HG02642 (cell line): ENCODE measurements at regions not wholly inside any gene's neighbourhood (a gene's known extent, or its start where the extent isn't known, plus 50 kb on each side); places are given as distances from the start of the nearest gene placed in this dataset.

Experiments used
- ATAC-seq: cut with Tn5 transposase; IDR thresholded peaks from one replicate; pipeline ENCODE4 v1.9.1; 2021; ENCODE audit warnings: mild to moderate bottlenecking; ENCODE audit not compliant: unreplicated experiment, poor library complexity

DNA sequence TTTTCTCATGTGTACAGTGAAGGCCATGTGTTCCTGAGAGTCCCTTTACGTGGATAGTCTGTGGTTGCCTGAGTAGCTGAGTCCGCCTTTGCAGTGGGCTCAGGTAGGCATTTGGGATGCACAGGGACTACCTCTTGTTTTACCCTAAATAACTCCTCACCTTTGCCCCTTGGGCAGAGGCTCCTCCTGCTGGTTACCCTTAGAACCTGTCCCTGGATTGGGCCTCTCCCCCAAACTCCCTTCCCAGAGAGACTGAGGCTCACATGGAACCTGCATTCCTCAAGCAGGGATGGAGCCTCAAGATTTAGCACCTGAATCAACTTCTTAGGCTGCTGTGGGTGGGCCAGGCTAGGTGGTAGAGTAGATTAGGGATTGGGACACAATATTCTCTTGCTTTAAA lies 111.7 kb downstream of the FOXD2 start:
- ATAC-seq = no peak

DNA sequence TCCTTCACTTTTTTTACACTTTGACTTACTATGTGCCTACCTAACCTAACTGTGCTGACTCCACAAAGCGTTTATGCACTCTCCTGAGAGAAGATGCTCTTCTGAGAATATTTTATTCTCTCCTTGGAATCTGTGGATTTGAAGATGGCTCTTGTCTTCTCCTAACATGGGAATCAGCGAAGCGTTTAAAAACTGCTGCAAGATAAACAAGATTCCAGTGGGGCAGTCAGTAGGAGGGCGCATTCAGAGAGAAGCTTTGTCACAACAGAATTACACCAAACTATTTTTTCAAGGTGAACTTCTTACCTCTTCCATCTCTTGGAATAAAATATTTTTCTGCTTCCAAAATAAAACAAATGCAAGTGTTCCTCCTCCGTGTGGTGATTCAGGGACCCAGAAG lies 113.1 kb downstream of the FOXD2 start:
- ATAC-seq = no peak

DNA sequence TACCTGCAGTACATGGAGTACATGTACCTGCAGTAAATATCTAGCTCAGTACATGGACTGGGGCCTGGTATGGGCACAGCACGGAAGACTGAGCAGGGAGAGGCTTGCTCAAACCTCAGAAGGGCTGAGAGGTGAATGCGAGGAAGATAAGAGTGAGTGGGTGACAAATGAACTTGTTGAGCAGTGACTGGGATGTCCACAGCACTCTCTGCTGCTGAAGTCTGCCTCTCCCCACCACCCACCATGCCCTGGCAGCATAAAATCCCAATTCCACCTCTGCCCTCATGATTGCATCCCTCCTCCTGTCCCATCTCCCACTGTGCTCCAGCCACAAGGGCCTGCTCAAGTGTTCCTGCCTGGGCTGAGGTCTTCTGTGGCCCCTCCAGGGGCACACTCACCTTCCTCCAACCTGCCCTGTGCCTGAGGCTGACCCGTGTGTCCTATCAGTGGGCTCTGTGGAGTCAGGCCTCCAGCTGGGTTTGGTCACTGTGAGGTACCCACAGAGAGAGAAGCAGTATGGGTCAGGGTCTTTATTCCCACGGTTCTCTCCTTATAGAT lies 114.2 kb downstream of the FOXD2 start:
- ATAC-seq = no peak

DNA sequence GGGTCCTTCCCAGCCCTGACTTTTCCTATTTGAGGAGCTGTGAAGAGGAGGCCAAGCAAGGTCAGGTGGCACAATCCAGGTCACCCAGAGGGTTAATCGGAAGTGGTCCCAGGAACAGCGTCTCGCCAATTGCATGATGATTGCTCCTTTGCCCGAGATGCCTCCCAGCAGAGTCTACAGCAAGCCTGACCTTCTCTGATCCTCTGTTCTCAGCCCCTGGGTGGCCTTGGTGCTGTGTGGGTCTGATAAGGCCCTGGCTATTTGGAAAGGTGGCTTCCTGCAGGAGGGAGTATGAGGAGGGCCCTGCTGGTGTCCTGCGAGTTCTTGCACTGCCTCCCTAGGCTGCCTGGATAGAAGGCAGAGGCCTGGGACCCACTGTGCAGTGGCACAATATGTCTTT lies 116.2 kb downstream of the FOXD2 start:
- ATAC-seq = no peak

DNA sequence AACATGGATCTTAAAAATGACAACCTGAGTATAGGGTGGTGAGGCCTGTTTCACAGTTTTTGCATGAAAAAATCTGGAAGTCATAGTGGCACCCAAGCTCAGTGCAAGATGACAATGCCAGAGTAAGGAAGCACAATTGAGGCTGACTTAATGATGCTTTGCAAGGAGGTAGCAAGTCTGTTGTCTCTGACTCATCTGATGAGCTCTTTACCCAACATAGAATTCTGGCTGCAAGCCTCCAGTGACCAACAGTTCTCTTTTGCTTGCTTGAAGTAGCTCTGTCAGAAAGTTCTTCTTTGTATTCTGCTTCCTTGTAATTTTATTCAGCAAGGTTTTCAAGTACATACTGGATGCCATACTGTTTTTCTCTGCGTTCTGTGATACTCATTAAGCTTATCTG lies 117.1 kb downstream of the FOXD2 start:
- no peak for ATAC-seq

DNA sequence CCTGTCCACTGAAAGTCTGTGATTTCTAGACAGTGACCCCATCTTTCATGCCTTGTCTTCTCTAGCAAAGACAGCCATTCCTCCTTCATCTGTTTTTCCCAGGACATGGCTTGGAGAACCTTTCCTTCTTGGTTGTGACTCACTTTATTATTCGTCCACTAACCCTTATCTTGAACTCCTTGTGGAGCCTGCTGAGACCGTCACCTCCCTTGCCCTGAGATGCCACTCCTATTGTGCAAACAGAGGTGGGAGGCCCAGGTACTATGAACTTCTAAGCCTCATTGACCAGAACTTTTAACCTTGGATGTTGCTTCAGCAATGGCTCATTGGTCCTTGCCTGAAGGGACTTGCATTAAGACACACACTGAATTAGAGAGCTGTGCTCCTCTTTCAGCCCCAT lies 117.5 kb downstream of the FOXD2 start:
- ATAC-seq = no peak

DNA sequence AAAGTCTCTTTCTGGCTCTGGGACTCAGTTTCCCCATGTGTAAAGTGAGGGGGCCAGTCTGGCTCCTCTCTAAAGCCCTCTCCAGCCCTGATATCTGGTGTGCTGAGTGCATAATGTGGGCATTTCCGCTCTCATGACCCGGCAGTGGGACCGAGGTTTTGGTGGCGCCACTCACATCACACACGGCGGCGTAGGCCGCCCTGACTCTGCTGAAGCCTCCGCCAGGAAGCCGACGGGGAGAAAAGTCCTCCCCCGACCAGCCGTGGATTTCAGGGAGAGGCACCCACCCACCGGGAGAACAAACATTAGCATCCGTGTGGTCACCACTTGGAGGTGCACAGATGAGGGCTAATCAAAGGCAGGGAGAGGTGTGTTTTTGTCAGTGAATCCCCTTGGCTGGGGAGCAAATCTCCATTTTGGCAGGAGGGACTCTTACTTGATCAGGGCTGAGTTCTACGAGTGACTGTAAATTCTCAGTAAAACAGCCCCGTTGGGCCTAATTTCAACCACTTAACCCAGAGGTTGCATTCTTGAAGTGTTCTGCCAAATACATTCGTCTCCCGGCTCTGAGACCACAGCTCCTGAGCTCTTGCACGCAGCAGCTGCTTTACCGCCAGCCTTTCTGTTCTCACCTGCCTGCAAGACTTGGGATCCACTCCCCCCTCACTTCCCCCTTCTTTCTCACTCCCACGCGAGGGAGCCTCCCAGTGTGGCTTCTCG lies 118.2 kb downstream of the FOXD2 start:
- no peak for ATAC-seq

DNA sequence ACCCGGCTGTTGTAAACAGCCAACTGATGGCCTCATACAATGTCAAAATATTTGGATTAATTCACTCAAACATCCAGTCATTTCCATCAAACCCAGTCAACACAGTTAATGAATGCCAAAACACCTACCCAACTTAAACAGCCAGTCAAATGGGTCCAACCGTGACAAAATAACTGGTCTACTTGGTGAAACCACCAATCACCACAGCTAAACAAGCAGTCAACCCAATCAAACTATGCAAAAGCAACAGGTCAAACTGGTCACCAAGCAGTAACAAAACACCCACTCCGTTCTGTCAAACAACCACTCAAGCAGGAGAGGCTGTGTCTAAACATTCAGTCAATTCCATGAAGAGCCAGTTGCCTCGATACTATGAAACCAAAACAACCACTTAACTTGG lies 119.2 kb downstream of the FOXD2 start:
- no peak for ATAC-seq

DNA sequence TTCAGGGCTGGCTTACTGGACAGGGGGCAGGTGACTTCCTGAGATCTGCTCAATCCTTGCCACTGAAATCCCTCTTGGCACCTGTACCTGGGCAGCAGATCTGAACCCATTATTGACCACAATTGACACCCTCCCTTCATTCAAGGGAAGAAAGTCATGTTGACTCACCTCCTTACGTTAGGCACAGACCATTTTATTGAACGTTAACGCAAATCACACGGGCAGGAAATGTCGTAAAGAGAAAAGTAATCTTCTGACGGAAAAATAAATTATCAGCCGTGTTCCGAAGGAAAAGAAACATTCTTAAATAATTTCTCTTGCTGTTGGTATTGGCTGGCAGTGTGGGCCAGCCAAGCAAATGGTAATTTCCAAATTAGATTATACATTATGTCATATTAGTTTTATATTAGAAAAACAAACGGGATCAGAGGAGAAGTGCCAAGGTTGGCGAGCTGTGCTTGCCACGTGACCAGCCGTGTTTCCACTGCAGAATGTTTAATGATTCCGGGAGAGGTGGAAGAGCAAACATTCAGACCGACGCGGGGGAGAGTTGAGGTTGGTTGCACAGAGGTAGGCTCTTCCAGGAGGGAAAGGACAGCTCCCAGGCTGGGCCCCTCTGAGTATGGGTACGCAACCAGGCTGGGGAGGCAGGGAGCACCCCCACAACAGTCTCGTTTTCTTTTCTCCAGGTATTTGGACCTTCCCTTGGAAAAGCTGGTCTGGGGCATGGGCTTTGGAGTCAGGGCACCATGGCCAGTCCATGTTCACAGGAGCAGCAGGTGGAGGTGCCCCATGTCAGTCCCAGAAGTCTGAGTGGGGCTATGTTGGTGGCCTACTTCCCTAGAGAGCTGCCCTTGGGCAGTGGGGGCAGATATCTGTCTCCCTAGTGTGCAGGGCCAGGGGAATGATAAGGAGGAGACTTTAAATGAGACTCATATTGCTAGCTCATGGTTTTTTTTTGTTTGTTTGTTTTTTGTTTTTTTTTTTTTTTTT lies 121.1 kb downstream of the FOXD2 start:
- ATAC-seq = no peak

DNA sequence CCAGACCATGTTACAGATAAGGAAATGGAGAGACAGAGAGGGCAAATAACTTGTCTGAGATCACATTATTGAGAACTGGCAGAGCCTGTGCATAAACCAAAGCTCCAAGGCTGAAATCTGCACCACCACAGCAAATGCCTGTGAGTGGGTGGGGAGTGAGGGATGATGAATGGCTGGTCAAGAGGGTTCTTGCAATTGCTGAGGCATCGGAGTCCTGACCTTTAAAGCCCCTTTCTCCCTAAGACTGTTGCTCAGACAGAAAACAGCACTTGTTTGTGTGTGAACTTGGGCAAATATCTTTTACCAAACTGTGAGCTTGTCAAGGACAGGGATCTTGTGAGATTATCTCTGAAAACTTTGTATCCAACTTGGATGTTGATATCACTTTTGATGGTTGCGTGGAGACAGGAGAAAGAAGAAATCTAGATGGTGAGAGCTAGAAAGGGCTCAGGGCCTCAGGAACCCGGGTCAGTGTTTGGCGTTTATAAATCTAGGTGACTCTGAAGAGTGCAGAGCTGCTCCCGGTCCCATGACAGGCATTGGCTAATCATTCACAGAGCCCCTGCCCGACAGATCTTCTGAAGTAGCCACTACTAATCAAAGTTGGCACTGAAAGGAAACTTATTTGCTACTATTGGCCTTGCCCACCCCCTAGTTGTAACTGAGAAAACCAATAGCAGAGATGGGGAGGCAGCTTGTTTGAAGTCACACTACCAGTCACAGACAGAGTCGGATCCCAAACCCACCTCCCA lies 122.3 kb downstream of the FOXD2 start:
- ATAC-seq = no peak

DNA sequence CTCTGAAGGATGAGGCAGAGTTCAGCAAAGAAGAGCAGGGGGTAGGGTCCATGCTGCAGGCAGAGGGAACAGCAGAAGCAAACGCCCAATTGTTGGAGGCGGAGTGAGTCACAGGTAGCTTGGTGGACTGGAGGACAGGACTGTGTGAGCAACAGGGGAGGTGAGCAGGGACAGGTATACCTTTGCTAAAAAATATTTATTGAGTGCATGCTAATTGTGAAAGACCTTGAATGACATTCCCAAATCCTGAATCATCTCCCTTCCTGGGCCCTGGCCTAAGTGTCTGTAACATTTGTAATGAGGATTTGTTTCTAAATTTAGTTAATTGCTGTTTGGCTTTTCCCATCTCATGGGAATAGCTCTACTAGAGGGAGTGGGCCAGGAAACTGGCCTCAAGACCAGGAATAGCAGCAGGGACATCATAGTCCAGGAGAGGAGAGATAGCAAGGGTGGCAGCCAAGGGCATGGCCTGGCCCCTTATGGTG lies 123.7 kb downstream of the FOXD2 start:
- no peak for ATAC-seq

DNA sequence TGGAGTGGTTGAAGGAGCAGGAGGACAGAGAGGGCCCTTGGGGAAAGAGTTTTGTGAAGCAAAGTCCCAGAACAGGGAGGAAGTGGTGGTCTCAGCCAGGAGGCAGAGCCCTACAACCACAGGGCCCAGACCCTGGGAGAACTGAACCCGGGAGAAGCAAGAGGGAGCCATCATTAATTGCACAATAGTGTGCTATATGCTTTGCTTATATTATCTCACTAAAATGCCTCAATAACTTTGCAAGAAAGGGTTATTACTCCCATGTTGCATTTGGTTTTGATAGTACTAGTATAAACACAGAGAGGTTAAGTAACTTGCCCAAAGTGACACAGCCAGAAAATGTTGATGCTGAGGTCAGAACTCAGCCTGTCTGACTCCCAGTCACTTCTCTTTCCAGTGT lies 124.3 kb downstream of the FOXD2 start:
- ATAC-seq = no peak

DNA sequence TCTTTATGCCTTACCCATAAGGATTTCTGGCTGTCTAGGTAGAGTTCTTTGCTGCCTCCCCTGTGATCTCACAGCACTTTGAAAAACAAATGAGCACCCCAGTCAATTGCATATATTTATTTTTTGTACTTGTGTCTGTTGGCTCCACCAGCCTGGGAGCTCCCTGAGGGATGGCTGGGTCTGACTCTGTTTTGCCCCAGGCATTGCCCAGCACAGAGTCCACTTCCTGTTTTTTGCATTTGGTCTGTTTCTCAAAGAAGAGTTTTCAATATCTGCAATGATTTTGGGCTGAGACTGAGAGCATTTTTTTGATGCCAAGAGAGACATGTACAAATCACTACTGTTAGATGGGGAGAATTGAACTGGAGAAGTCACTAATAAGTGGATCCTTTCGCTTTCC lies 125.0 kb downstream of the FOXD2 start:
- no peak for ATAC-seq

DNA sequence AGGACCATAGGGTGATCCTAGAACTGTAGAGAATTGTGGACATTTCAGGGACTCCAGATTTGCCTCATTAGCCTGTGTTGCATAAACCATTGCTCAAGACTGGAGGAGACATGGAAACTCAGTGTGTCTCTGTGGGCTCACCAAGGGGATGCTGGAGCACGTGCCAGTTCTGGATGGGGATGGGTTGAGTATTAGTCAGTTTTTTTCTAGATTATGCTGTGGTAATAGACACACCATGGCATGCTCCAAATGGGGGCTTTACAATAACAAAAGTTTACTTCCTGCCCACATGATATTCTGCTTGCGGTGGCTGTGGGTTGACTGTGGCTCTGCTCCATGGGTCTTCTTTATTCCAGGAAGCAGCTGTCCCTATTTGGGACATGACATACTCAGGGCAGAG lies 125.4 kb downstream of the FOXD2 start:
- ATAC-seq = no peak

DNA sequence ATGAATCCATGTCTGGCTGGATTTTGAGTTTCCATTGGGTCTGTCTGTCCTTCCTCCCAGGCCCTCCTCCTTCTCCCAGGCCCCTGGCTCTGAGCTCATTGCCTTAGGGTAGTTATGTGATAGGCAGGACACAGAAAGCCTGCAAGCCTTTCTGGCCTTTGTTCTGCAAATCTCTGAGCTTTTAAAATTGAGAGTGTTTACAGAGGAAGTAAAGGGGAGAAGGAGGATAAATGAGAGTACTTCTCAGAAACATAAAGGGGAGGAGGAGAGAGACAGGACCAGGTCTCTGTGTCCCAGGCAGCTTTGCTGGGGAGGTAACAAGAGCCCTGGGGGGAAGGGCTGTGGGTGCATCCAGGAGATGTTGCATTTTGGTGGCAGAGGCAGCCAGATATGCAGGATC lies 126.7 kb downstream of the FOXD2 start:
- ATAC-seq = no peak

DNA sequence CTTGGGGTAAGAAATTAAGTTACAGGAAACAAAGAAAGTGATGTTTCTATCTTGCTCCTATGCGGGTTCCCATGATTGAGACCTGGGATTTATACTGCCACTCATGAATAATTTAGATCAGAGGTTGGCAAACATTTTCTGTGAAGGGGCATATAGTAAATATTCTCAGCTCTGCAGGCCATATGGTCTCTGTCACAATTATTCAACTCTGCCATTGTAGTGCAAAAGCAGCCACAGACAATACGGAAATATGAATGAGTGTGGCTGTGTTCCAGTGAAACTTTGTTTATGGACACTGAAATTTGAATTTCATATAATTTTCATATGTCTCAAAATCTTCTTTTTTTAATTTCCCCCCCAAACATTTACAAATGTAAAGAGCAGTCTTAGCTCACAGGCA lies 127.2 kb downstream of the FOXD2 start:
- ATAC-seq = no peak

DNA sequence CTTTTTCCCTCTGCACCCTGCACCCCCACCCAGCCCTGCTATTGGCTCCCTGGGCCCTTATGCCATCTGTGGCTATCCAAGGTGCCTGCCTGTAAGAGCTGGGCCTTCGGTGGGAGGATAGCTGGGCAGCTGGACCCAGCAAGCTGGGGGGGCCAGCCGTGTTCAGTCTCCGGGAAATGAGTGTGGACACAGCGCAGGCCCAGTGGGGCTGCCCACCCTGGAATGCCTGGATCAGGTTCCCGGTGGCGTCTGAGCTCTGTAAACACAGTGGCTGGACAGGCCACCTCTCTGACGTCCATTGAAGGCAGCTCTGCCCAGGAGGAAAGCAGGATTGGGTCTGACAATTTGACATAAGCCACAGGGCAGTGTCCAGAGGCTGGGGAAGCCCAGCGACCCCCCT lies 127.8 kb downstream of the FOXD2 start:
- ATAC-seq = no peak

DNA sequence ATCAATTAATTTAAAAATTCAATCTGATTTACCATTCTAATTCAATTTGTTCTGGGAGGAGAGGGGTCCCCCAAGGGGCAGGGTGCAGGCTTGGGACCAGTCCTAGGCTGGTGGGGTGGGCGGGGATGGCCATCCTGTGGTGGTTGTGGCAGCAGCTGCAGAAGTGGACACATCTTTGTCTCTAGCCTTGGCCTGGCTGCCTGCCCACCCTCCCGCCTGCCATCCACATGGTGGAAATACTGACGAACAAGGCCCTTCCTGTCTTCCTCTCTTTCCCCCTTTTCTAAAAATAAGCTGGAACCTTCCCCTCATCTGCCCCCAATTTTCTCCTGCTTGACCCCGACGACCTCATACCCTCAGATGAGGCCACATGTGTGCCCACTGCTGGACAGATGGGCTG lies 130.9 kb downstream of the FOXD2 start:
- ATAC-seq = no peak

DNA sequence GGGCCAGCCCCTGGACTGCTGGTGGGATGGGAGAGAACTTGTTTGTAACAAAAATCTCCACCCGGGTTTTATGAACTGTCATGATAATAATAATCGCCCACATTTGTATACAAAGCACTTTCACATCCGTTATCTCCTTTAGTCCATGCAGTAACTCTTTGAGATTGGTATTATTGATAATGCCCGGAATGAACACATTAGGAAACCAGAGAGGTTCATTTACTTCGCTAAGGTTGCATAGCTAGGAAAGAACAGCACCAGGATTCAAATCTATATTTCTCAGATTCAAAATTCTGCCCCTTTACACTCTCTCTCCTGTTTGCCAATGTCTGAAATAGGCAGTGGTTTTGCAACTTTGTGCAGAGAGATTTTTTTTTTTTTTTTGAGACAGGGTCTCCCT lies 131.4 kb downstream of the FOXD2 start:
- no peak for ATAC-seq

DNA sequence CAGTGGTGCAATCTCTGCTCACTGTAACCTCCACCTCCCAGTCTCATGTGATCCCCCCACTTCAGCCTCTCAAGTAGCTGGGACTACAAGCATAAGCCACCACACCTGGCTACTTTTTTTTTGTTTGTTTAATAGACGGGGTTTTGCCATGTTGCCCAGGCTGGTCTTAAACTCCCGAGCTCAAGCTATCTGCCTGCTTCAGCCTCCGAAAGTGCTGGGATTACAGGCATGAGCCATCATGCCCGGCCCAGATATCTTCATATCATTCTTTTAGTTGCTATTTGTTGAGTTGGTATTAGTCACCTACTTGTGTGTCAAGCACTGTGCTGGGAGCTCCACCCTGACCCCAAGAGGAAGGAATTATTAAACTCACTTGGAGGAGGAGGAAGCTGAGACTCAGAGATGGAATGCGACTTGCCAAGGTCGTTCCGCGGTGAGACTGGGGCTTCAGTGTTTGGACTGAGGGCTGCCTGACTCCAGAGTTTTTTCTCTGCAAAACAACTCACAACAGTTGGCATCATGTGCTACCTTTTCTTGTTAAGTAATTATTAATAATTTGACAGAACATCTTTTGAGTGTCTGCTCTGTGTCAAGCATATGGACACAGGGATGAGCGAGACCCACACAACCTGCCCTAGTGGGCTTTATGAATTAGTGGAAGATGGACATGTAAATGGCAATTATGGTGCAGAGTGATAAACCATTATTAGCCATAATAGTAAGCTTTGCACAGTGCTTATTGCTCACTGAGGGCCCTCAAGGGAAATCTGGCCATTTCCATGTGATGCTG lies 132.0 kb downstream of the FOXD2 start:
- ATAC-seq = no peak
